ENCODE measurements at regions not wholly inside any gene's neighbourhood (a gene's known extent, or its start where the extent isn't known, plus 50 kb on each side); places are given as distances from the start of the nearest gene placed in this dataset.

- Histone ChIP-seq H3K4me3 (ENCODE audit: low read length) (no peak overlapping the region), H3K27me3 (ENCODE audit: control insufficient read depth, low read length) (no peaks in the 10 kb centered on the region), H3K79me2 (ENCODE audit: control insufficient read depth, low read length) (no peaks in the 10 kb centered on the region), H3K4me2 (ENCODE audit: low read length) (no peak overlapping the region), H3F3A (ENCODE audit: control insufficient read depth, insufficient read depth) (no peaks in the 10 kb centered on the region), H3K4me1 (ENCODE audit: control insufficient read depth, low read length) (no peaks in the 10 kb centered on the region), H4K20me1 (ENCODE audit: control insufficient read depth, insufficient read depth, low read depth, low read length) (no peaks in the 10 kb centered on the region), H3K9me2 (replicated peaks; ENCODE audit: control insufficient read depth, low read length) (no peaks in the 10 kb centered on the region), H3K36me3 (ENCODE audit: control insufficient read depth, low read length) (no peaks in the 10 kb centered on the region), H3K9me3 (ENCODE audit: control insufficient read depth, insufficient read depth, low read length) (no peaks in the 10 kb centered on the region), H3K27ac (ENCODE audit: low read depth, low read length) (no peak overlapping the region)
- no peak for TF ChIP-seq CTCF (IDR thresholded peaks at IDR 0.05; ENCODE audit: low read depth, low read length, poor library complexity, severe bottlenecking)
- no peak for TF ChIP-seq EZH2phosphoT487 (IDR thresholded peaks at IDR 0.05; ENCODE audit: borderline replicate concordance, low read length)
These were observed 961.9 kb downstream of the CDH8 start for GRCh38 chr16:61074324-61074723.

- no peaks in the 10 kb centered on the region for H4K20me1 ChIP-seq (ENCODE audit: control insufficient read depth, insufficient read depth, low read depth, low read length)
- no peaks in the 10 kb centered on the region for H3K4me1 ChIP-seq (ENCODE audit: control insufficient read depth, low read length)
- H3K4me2 ChIP-seq (ENCODE audit: low read length): no peak overlapping the region
- H3K27ac ChIP-seq (ENCODE audit: low read depth, low read length): no peak overlapping the region
- TF ChIP-seq EZH2phosphoT487 (IDR thresholded peaks at IDR 0.05; ENCODE audit: borderline replicate concordance, low read length): no peak
- no peak for TF ChIP-seq CTCF (IDR thresholded peaks at IDR 0.05; ENCODE audit: low read depth, low read length, poor library complexity, severe bottlenecking)
- no peaks in the 10 kb centered on the region for H3K36me3 ChIP-seq (ENCODE audit: control insufficient read depth, low read length)
- no peaks in the 10 kb centered on the region for H3K27me3 ChIP-seq (ENCODE audit: control insufficient read depth, low read length)
- H3F3A ChIP-seq (ENCODE audit: control insufficient read depth, insufficient read depth): no peaks in the 10 kb centered on the region
- H3K4me3 ChIP-seq (ENCODE audit: low read length): no peak overlapping the region
- H3K9me3 ChIP-seq (ENCODE audit: control insufficient read depth, insufficient read depth, low read length): no peaks in the 10 kb centered on the region
- no peaks in the 10 kb centered on the region for H3K79me2 ChIP-seq (ENCODE audit: control insufficient read depth, low read length)
- H3K9me2 ChIP-seq (replicated peaks; ENCODE audit: control insufficient read depth, low read length): no peaks in the 10 kb centered on the region; the same call in 1 of the 2 replicates
These were observed 978.6 kb downstream of the CDH8 start for GRCh38 chr16:61057635-61058034.

DNA sequence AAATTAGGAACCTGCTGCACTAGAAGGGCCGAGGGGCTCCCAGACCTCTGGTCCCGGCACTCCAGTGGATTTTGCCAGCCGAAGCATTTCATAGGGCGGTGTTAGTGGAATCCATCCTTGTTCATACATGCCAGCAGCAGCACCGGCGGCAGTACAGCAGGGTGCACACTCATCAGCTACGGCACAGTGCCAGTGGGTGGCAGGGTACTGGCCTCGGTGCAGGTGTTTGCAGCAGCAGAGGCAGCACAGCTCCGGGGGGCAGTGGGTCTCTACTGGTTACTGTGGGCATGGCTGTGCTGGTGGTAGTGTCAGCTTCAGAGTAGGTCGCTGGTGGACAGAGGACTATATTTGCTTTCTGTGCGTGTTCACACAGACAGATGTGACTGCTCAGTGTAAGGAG, 985.7 kb downstream of the CDH8 start:
- H3K27ac ChIP-seq (ENCODE audit: low read depth, low read length): no peak overlapping the region
- H3K4me3 ChIP-seq (ENCODE audit: low read length): no peak overlapping the region
- no peak overlapping the region for H3K4me2 ChIP-seq (ENCODE audit: low read length)
- no peaks in the 10 kb centered on the region for H3K79me2 ChIP-seq (ENCODE audit: control insufficient read depth, low read length)
- no peaks in the 10 kb centered on the region for H3K4me1 ChIP-seq (ENCODE audit: control insufficient read depth, low read length)
- H4K20me1 ChIP-seq (ENCODE audit: control insufficient read depth, insufficient read depth, low read depth, low read length): no peaks in the 10 kb centered on the region
- H3K36me3 ChIP-seq (ENCODE audit: control insufficient read depth, low read length): no peaks in the 10 kb centered on the region
- TF ChIP-seq CTCF (IDR thresholded peaks at IDR 0.05; ENCODE audit: low read depth, low read length, poor library complexity, severe bottlenecking) (no peak), EZH2phosphoT487 (IDR thresholded peaks at IDR 0.05; ENCODE audit: borderline replicate concordance, low read length) (no peak)
- H3K9me3 ChIP-seq (ENCODE audit: control insufficient read depth, insufficient read depth, low read length): no peaks in the 10 kb centered on the region
- H3K27me3 ChIP-seq (ENCODE audit: control insufficient read depth, low read length): no peaks in the 10 kb centered on the region
- no peaks in the 10 kb centered on the region for H3F3A ChIP-seq (ENCODE audit: control insufficient read depth, insufficient read depth)
- no peaks in the 10 kb centered on the region for H3K9me2 ChIP-seq (replicated peaks; ENCODE audit: control insufficient read depth, low read length)

DNA sequence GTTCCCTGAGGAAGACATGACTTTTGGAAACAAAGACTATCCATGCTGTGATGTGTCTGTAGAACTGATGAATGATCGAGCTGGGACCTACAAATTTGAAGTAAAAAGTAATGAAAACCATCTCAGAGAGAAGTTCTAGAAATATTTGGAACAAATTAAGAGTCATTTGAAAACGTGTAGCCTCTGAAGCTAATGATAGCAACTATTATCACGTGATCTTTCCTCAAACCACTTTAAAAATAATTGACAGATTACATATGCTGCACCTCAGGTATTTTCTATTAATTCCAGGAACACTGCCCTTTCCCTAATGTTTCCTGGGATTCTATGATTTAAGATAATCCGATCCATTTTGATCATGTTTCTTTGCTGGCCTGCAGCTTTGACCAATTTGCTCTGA, 990.3 kb downstream of the CDH8 start:
- no peak overlapping the region for H3K4me3 ChIP-seq (ENCODE audit: low read length)
- H3K36me3 ChIP-seq (ENCODE audit: control insufficient read depth, low read length): no peaks in the 10 kb centered on the region
- TF ChIP-seq CTCF (IDR thresholded peaks at IDR 0.05; ENCODE audit: low read depth, low read length, poor library complexity, severe bottlenecking) (no peak), EZH2phosphoT487 (IDR thresholded peaks at IDR 0.05; ENCODE audit: borderline replicate concordance, low read length) (no peak)
- no peaks in the 10 kb centered on the region for H3K27me3 ChIP-seq (ENCODE audit: control insufficient read depth, low read length)
- no peak overlapping the region for H3K4me2 ChIP-seq (ENCODE audit: low read length)
- no peak overlapping the region for H3K27ac ChIP-seq (ENCODE audit: low read depth, low read length)
- no peaks in the 10 kb centered on the region for H4K20me1 ChIP-seq (ENCODE audit: control insufficient read depth, insufficient read depth, low read depth, low read length)
- no peaks in the 10 kb centered on the region for H3K79me2 ChIP-seq (ENCODE audit: control insufficient read depth, low read length)
- H3K4me1 ChIP-seq (ENCODE audit: control insufficient read depth, low read length): no peaks in the 10 kb centered on the region
- no peaks in the 10 kb centered on the region for H3K9me3 ChIP-seq (ENCODE audit: control insufficient read depth, insufficient read depth, low read length)
- H3K9me2 ChIP-seq (replicated peaks; ENCODE audit: control insufficient read depth, low read length): no peaks in the 10 kb centered on the region
- no peaks in the 10 kb centered on the region for H3F3A ChIP-seq (ENCODE audit: control insufficient read depth, insufficient read depth)

Data from DOHH2 (cell line).